HG02840 (cell line): ENCODE measurements at regions not wholly inside any gene's neighbourhood (a gene's known extent, or its start where the extent isn't known, plus 50 kb on each side); places are given as distances from the start of the nearest gene placed in this dataset.
"Not testable (repeated sequence)": the region's sequence is repeated elsewhere in the genome, so short reads cannot be mapped to it uniquely, and the experiment has no call there.

Experiments used
- ATAC-seq: cut with Tn5 transposase; IDR thresholded peaks from one replicate; pipeline ENCODE4 v1.9.1; 2021; ENCODE audit warnings: mild to moderate bottlenecking, moderate library complexity, moderate number of reproducible peaks; ENCODE audit not compliant: unreplicated experiment, low FRiP score

GRCh38 chr9:107605041-107605440 lies 115.5 kb upstream of the KLF4 start:
- no peak for ATAC-seq

GRCh38 chr9:107603281-107603680 lies 113.7 kb upstream of the KLF4 start:
- no peak for ATAC-seq

GRCh38 chr9:107600060-107600573 lies 110.5 kb upstream of the KLF4 start:
- no peak for ATAC-seq

- no peak for ATAC-seq
These were observed 108.2 kb upstream of the KLF4 start for GRCh38 chr9:107597743-107598217.

- ATAC-seq, result no peak
These were observed 105.5 kb upstream of the KLF4 start for GRCh38 chr9:107594908-107595530.

GRCh38 chr9:107593224-107593870 lies 103.8 kb upstream of the KLF4 start:
- ATAC-seq, result no peak

GRCh38 chr9:107592424-107592823 lies 102.9 kb upstream of the KLF4 start:
- no peak for ATAC-seq

GRCh38 chr9:107591781-107592180 lies 102.2 kb upstream of the KLF4 start:
- ATAC-seq, result no peak

- ATAC-seq, result no peak
These were observed 98.8 kb upstream of the KLF4 start for GRCh38 chr9:107588393-107588792.

GRCh38 chr9:107587191-107587963 lies 97.8 kb upstream of the KLF4 start:
- no peak for ATAC-seq

GRCh38 chr9:107586493-107586892 lies 96.9 kb upstream of the KLF4 start:
- no peak for ATAC-seq

- no peak for ATAC-seq
These were observed 95.9 kb upstream of the KLF4 start for GRCh38 chr9:107585465-107585864.

- no peak for ATAC-seq
These were observed 95.4 kb upstream of the KLF4 start for GRCh38 chr9:107584944-107585343.

- ATAC-seq, result no peak
These were observed 94.6 kb upstream of the KLF4 start for GRCh38 chr9:107584186-107584585.

- ATAC-seq, result no peak
These were observed 87.7 kb upstream of the KLF4 start for GRCh38 chr9:107577140-107577776.

- no peak for ATAC-seq
These were observed 81.6 kb upstream of the KLF4 start for GRCh38 chr9:107571148-107571547.

GRCh38 chr9:107569174-107569573 lies 79.6 kb upstream of the KLF4 start:
- ATAC-seq, result no peak

- ATAC-seq, result not testable (repeated sequence)
These were observed 78.8 kb upstream of the KLF4 start for GRCh38 chr9:107568406-107568805.

- no peak for ATAC-seq
These were observed 77.9 kb upstream of the KLF4 start for GRCh38 chr9:107567462-107567861.

- ATAC-seq, result no peak
These were observed 77.1 kb upstream of the KLF4 start for GRCh38 chr9:107566611-107567061.

GRCh38 chr9:107562798-107563197 lies 73.2 kb upstream of the KLF4 start:
- ATAC-seq, result no peak
